Stimulated activated CD4-positive, alpha-beta T cell treated with anti-CD3 and anti-CD28 coated beads, Interleukin-4, amount 100 ng/mL, for 4 hours (primary cell): ENCODE measurements at regions not wholly inside any gene's neighbourhood (a gene's known extent, or its start where the extent isn't known, plus 50 kb on each side); places are given as distances from the start of the nearest gene placed in this dataset.

Experiments
- DNase-seq, 2 experiments: peaks; one replicate each; pipeline ENCODE4 v3.0.0-alpha.2; 2020

GRCh38 chr9:86405926-86406325, 51.7 kb upstream of the TUT7 start:
- DNase-seq, result peak in 1 of 2 experiments; percentile 17

- DNase-seq, result no peak
These were observed 50.9 kb upstream of the TUT7 start for GRCh38 chr9:86405086-86405491.
